ENCODE measurements at regions not wholly inside any gene's neighbourhood (a gene's known extent, or its start where the extent isn't known, plus 50 kb on each side); places are given as distances from the start of the nearest gene placed in this dataset.

DNA sequence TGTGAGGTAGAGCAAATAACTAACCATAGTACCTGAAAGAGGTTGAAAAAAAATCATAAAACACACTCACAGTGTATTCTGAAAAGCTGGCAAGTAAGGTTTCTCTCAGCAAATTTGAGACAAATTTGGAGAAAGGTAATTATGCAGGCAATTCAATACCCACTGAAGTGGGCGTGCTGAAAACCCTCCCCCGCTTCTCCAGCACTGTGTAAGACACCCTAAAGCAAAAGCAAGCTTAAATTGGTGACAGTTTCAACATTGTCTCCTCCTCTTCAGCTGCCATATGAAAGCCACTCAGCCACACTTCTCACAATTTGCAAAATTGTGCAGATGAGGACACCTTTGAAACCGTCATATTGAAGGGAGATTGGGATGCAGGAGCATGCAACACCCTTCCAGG is 322.3 kb upstream of the CDH6 start:
- no peak overlapping the region for H3K4me3 ChIP-seq (ENCODE audit: low read depth, low read length)
- no peak for DNase-seq (ENCODE audit: low read depth)
- TF ChIP-seq, protein P1, sequence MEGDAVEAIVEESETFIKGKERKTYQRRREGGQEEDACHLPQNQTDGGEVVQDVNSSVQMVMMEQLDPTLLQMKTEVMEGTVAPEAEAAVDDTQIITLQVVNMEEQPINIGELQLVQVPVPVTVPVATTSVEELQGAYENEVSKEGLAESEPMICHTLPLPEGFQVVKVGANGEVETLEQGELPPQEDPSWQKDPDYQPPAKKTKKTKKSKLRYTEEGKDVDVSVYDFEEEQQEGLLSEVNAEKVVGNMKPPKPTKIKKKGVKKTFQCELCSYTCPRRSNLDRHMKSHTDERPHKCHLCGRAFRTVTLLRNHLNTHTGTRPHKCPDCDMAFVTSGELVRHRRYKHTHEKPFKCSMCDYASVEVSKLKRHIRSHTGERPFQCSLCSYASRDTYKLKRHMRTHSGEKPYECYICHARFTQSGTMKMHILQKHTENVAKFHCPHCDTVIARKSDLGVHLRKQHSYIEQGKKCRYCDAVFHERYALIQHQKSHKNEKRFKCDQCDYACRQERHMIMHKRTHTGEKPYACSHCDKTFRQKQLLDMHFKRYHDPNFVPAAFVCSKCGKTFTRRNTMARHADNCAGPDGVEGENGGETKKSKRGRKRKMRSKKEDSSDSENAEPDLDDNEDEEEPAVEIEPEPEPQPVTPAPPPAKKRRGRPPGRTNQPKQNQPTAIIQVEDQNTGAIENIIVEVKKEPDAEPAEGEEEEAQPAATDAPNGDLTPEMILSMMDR (IDR thresholded peaks at IDR 0.05; ENCODE audit: low read depth, low read length) = no peak
- TF ChIP-seq MYC (IDR thresholded peaks at IDR 0.05; ENCODE audit: low read depth, low read length) (no peak), POLR2A (IDR thresholded peaks at IDR 0.05; ENCODE audit: extremely low read depth, insufficient read length) (no peak)
- TF ChIP-seq, protein P2, sequence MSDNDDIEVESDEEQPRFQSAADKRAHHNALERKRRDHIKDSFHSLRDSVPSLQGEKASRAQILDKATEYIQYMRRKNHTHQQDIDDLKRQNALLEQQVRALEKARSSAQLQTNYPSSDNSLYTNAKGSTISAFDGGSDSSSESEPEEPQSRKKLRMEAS (IDR thresholded peaks at IDR 0.05; ENCODE audit: low read depth, low read length) = no peak

DNA sequence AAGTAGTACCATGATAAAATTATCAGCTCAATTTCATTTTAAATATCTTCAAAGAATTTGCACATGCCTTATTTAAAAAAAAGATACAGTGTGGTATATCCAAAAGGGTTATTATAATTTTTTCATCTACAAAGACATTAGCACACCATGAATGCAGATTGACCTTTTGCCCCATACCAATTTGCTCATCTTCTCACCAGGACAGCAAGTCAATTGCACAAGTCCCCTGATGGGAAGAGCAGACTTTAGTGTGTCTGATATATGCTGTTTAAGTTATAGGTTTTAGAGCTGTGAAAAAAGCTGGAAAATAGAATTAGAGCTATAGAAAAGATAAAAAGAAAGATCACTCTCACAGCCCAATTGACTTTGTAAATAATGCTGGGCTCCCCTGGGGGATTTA is 325.8 kb upstream of the CDH6 start:
- no peak overlapping the region for H3K4me3 ChIP-seq (ENCODE audit: low read depth, low read length)
- TF ChIP-seq, protein P1 (IDR thresholded peaks at IDR 0.05; ENCODE audit: low read depth, low read length) = no peak
- no peak for TF ChIP-seq MYC (IDR thresholded peaks at IDR 0.05; ENCODE audit: low read depth, low read length)
- TF ChIP-seq POLR2A (IDR thresholded peaks at IDR 0.05; ENCODE audit: extremely low read depth, insufficient read length) = no peak
- TF ChIP-seq, protein P2 (IDR thresholded peaks at IDR 0.05; ENCODE audit: low read depth, low read length) = no peak
- no peak for DNase-seq (ENCODE audit: low read depth)

DNA sequence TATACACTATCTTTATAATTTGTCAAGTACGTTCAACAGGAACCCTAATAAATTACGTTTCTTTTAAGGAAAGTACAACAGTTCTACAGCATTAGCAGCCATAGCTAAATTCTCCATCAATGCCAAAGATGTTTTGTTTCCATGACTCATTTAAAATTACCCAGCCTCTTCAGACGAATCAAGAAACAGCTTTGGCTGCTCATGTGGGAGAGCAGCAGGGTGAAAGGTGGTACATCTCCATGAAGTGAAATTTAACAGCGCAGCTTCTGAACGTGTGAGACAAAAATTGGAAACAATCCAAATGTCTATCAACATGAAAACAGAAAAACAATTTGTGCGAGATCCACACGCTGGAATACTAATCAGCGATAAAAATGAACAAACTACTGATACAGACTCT is 327.3 kb upstream of the CDH6 start:
- no peak for DNase-seq (ENCODE audit: low read depth)
- H3K4me3 ChIP-seq (ENCODE audit: low read depth, low read length) = no peak overlapping the region
- no peak for TF ChIP-seq MYC (IDR thresholded peaks at IDR 0.05; ENCODE audit: low read depth, low read length)
- TF ChIP-seq, protein P1 (IDR thresholded peaks at IDR 0.05; ENCODE audit: low read depth, low read length) = no peak
- TF ChIP-seq POLR2A (IDR thresholded peaks at IDR 0.05; ENCODE audit: extremely low read depth, insufficient read length) = no peak
- TF ChIP-seq, protein P2 (IDR thresholded peaks at IDR 0.05; ENCODE audit: low read depth, low read length) = no peak

DNA sequence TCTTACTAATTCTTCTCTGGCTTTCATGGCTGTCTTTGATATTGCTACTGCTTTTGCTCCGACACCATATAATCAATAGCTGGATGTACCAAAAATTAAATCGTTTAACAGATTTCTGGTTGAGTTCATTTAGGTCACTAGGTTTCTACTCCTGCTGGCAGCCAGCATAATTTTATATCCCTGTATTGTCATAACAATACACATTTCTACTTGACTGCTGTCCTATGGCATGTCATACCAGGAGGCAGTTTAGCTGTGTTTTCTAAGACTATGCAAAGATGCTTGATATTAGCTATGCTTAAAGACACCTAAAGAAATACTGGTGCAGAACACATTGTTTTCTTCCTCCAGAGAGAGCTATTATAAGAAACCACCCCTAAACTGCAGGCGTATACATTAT is 337.2 kb upstream of the CDH6 start:
- TF ChIP-seq MYC (IDR thresholded peaks at IDR 0.05; ENCODE audit: low read depth, low read length) (no peak), POLR2A (IDR thresholded peaks at IDR 0.05; ENCODE audit: extremely low read depth, insufficient read length) (no peak)
- TF ChIP-seq, protein P2 (IDR thresholded peaks at IDR 0.05; ENCODE audit: low read depth, low read length) = no peak
- TF ChIP-seq, protein P1 (IDR thresholded peaks at IDR 0.05; ENCODE audit: low read depth, low read length) = no peak
- H3K4me3 ChIP-seq (ENCODE audit: low read depth, low read length) = no peak overlapping the region
- DNase-seq (ENCODE audit: low read depth) = no peak

DNA sequence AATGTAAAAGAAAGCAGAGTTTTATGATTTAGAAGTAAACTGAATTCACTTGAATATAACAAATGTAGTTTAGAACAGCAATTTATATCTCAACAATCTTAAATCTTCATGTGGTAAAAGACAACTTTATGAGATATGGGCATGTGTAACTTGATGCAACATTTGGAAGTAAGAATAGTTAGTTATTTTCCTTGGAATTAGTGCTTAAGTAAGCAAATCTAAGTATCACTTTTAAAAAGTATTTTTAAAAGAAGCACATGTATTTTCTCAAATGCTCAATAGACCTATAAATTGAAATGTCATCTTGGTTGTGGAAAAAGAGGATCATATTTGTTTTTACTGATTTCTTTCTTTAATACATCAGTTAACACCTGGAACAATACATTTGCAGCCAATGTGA is 340.3 kb upstream of the CDH6 start:
- no peak overlapping the region for H3K4me3 ChIP-seq (ENCODE audit: low read depth, low read length)
- TF ChIP-seq, protein P1 (IDR thresholded peaks at IDR 0.05; ENCODE audit: low read depth, low read length) = no peak
- TF ChIP-seq POLR2A (IDR thresholded peaks at IDR 0.05; ENCODE audit: extremely low read depth, insufficient read length) = no peak
- TF ChIP-seq MYC (IDR thresholded peaks at IDR 0.05; ENCODE audit: low read depth, low read length) = no peak
- TF ChIP-seq, protein P2 (IDR thresholded peaks at IDR 0.05; ENCODE audit: low read depth, low read length) = no peak
- DNase-seq (ENCODE audit: low read depth) = no peak

DNA sequence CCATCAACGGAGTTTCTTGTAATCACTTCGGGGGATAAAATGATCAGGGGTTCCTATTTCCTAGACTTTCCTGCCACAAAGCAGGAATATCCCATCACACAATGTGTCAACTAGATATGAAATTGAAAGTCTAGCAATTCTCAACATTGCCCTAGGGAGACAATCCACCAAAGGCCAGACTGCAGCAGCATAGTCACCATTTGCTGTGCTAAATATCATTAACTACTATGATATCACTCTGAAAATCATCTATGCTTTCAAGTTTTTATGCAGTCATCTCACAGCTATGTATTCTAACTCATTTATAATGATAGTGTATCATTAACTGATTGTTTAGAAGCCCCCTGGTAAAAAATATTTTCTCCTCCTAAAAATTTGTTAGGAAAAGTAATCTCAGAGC is 342.6 kb upstream of the CDH6 start:
- TF ChIP-seq, protein P2 (IDR thresholded peaks at IDR 0.05; ENCODE audit: low read depth, low read length) = no peak
- TF ChIP-seq, protein P1 (IDR thresholded peaks at IDR 0.05; ENCODE audit: low read depth, low read length) = no peak
- TF ChIP-seq POLR2A (IDR thresholded peaks at IDR 0.05; ENCODE audit: extremely low read depth, insufficient read length) = no peak
- TF ChIP-seq MYC (IDR thresholded peaks at IDR 0.05; ENCODE audit: low read depth, low read length) = no peak
- DNase-seq (ENCODE audit: low read depth) = no peak
- no peak overlapping the region for H3K4me3 ChIP-seq (ENCODE audit: low read depth, low read length)
